ENCODE measurements at regions not wholly inside any gene's neighbourhood (a gene's known extent, or its start where the extent isn't known, plus 50 kb on each side); places are given as distances from the start of the nearest gene placed in this dataset.
"Not testable (repeated sequence)": the region's sequence is repeated elsewhere in the genome, so short reads cannot be mapped to it uniquely, and the experiment has no call there.

DNA sequence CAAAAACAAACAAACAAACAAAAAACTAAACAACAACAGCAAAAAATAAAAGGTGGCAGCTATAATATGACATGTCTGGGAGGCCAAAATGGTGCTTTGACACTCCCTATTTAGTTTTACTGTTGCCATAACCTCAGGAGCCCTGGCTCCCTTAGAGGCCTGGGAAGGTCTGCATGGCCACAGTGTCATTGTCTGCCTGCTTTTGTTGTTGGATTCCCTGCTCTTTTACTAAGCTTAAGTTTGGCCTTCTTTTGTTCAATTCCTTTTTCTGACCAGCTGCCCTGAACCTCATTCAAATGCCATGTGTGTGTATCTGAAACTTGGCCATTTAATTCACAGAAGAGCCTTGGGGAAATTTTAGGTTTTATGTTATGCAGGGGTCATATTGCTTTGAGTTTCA, 458.2 kb downstream of the TMEM232 start:
- TF ChIP-seq, protein P1, sequence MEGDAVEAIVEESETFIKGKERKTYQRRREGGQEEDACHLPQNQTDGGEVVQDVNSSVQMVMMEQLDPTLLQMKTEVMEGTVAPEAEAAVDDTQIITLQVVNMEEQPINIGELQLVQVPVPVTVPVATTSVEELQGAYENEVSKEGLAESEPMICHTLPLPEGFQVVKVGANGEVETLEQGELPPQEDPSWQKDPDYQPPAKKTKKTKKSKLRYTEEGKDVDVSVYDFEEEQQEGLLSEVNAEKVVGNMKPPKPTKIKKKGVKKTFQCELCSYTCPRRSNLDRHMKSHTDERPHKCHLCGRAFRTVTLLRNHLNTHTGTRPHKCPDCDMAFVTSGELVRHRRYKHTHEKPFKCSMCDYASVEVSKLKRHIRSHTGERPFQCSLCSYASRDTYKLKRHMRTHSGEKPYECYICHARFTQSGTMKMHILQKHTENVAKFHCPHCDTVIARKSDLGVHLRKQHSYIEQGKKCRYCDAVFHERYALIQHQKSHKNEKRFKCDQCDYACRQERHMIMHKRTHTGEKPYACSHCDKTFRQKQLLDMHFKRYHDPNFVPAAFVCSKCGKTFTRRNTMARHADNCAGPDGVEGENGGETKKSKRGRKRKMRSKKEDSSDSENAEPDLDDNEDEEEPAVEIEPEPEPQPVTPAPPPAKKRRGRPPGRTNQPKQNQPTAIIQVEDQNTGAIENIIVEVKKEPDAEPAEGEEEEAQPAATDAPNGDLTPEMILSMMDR (IDR thresholded peaks at IDR 0.05), result no peak
- intact Hi-C loops (cut with DNase I), result loop anchor here (10.0 kb wide), 2 partner anchors 283 to 363 kb away; no protein-coding TSS in a partner anchor
- Histone ChIP-seq H3K36me3 (no peaks in the 10 kb centered on the region), H3K9me3 (no peaks in the 10 kb centered on the region), H3K27me3 (no peaks in the 10 kb centered on the region), H3K27ac (no peak overlapping the region), H3K4me1 (peaks cover 0 to 16% of the 10 kb centered on the region in 2 donors), H3K4me3 (no peak overlapping the region)
- no peak for DNase-seq (ENCODE audit: low spot score in 2 of 2)

DNA sequence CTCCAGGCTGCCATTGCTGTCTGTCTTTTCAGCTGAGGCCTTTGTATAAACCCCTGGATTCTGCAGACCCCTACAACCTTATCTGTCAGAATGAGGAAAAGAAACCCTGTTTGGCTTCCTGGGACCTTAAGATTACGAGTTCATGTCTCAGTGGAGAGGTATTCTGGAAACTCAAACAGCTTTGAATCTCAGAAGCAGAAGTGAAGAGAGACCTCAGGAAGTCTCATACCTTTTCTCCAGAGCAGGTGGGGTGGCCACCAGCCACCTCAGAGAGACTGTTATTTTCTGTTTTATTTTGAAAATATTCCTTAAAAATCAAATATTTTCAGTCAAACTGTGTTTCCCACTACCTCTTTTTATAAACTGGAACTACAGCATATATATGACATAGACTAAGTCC, 457.5 kb downstream of the TMEM232 start:
- DNase-seq (ENCODE audit: low spot score in 2 of 2), result no peak
- H3K9me3 ChIP-seq, result no peaks in the 10 kb centered on the region
- H3K36me3 ChIP-seq, result no peaks in the 10 kb centered on the region
- intact Hi-C loops (cut with DNase I), result loop anchor here (10.0 kb wide), 2 partner anchors 284 to 364 kb away; no protein-coding TSS in a partner anchor
- TF ChIP-seq, protein P1 (IDR thresholded peaks at IDR 0.05), result no peak
- H3K4me1 ChIP-seq, result peaks cover 0 to 16% of the 10 kb centered on the region in 2 donors
- no peak overlapping the region for H3K4me3 ChIP-seq
- H3K27me3 ChIP-seq, result no peaks in the 10 kb centered on the region
- peak overlapping the region; percentile 52 to 53 for H3K27ac ChIP-seq

DNA sequence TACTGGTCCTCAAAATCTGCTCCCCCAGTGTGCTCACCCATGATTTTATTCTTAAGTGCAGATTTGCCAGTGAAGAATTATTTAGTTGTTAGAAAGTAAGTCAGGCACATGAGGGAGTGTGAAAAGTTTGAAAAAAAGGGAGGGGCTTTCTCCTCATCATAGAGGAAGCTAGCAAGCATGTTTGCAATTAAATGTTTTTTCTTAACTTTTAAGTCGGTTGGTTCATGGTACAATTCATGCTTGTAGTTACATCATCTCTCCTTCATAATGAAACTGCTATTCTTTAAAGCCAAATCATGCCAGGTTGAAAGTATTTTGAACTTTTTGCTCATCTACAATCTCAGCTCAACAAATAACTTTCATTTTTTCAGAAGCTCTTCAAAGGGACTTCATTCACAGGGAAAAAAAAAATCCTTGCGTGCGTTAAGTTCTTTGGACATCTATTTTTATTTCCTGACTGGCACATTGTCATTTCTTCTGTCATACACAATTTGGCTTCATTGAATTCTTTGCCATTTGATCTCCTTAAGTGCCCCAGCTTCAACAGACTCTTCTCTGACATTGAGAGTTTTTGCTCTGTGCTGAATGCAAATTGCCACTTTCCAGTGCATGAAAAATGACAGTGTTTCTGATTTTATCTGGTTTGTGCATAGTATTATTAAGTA, 456.9 kb downstream of the TMEM232 start:
- DNase-seq (ENCODE audit: low spot score in 2 of 2), result no peak
- Histone ChIP-seq H3K4me1 (peaks cover 0 to 15% of the 10 kb centered on the region in 2 donors), H3K9me3 (no peaks in the 10 kb centered on the region), H3K27ac (peak overlapping the region; percentile 52 to 53), H3K27me3 (no peaks in the 10 kb centered on the region), H3K36me3 (no peaks in the 10 kb centered on the region), H3K4me3 (peak overlapping the region in 1 of 2 donors; percentile 24)
- TF ChIP-seq, protein P1 (IDR thresholded peaks at IDR 0.05), result no peak
- intact Hi-C loops (cut with DNase I), result loop anchor here (10.0 kb wide), 2 partner anchors 285 to 365 kb away; no protein-coding TSS in a partner anchor

DNA sequence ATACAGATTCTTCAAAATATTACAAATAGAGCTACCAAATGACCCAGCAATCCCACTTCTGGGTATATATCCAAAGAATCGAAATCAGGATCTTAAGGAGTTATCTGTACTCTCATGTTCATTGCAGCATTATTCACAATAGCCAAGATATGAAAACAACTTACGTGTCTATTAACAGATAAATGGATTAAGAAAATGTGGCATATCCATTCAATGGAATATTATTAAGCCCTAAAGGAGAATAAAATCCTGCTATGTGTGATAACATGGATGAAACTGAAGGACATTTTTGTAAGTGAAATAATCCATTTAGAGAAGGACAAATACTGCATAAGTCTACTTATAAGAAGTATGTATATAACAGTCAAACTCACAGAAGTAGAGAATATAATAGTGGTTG, 450.6 kb downstream of the TMEM232 start:
- no peaks in the 10 kb centered on the region for H3K4me1 ChIP-seq
- H3K36me3 ChIP-seq, result no peaks in the 10 kb centered on the region
- H3K27me3 ChIP-seq, result no peaks in the 10 kb centered on the region
- no peak overlapping the region for H3K4me3 ChIP-seq
- no peak for DNase-seq (ENCODE audit: low spot score in 2 of 2)
- intact Hi-C loops (cut with DNase I), result no loop called here
- no peak overlapping the region for H3K27ac ChIP-seq
- peaks cover 0 to 6% of the 10 kb centered on the region in 2 donors for H3K9me3 ChIP-seq
- TF ChIP-seq, protein P1 (IDR thresholded peaks at IDR 0.05), result no peak

DNA sequence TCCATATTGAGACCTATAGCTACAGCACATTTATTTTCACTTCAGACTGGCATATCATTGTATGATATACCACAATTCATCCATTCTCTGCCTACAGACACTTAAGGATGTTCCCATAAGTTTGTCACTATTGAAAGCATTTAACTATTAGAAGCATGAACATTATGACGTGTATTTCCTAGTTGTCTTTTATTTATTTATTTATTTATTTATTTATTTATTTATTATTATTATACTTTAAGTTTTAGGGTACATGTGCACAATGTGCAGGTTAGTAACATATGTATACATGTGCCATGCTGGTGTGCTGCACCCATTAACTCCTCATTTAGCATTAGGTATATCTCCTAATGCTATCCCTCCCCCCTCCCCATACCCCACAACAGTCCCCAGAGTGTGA, 448.0 kb downstream of the TMEM232 start:
- intact Hi-C loops (cut with DNase I); H3K27me3 ChIP-seq; H3K4me1 ChIP-seq; H3K27ac ChIP-seq; H3K9me3 ChIP-seq; H3K4me3 ChIP-seq; DNase-seq (ENCODE audit: low spot score in 2 of 2); H3K36me3 ChIP-seq: not testable (repeated sequence)

DNA sequence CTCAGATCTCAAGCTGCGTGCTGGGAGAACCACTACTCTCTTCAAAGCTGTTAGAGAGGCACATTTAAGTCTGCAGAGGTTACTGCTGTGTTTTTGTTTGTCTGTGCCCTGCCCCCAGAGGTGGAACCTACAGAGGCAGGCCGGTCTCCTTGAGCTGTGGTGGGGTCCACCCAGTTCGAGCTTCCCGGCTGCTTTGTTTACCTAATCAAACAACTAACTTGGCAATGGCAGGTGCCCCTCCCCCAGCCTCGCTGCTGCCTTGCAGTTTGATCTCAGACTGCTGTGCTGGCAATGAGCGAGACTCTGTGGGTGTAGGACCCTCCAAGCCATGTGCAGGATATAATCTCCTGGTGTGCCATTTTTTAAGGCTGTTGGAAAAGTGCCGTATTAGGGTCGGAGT, 442.4 kb downstream of the TMEM232 start:
- H3K36me3 ChIP-seq; intact Hi-C loops (cut with DNase I); H3K27ac ChIP-seq; DNase-seq (ENCODE audit: low spot score in 2 of 2); H3K27me3 ChIP-seq; H3K4me3 ChIP-seq; H3K9me3 ChIP-seq; H3K4me1 ChIP-seq: not testable (repeated sequence)
